ENCODE measurements at regions not wholly inside any gene's neighbourhood (a gene's known extent, or its start where the extent isn't known, plus 50 kb on each side); places are given as distances from the start of the nearest gene placed in this dataset.

- in situ Hi-C loops (cut with MboI; ENCODE audit: low sequenced_read_pairs, unreplicated experiment) = no loop called here
- TF ChIP-seq CTCF (IDR thresholded peaks at IDR 0.05; ENCODE audit: borderline replicate concordance, control extremely low read depth, extremely low read depth, insufficient read depth, missing control alignments) = no peak
- no peak for DNase-seq (ENCODE audit: low spot score)
These were observed 121.0 kb upstream of the ARSJ start for GRCh38 chr4:114100288-114101031.

- no peak for DNase-seq (ENCODE audit: low spot score)
- in situ Hi-C loops (cut with MboI; ENCODE audit: low sequenced_read_pairs, unreplicated experiment) = no loop called here
- no peak for TF ChIP-seq CTCF (IDR thresholded peaks at IDR 0.05; ENCODE audit: borderline replicate concordance, control extremely low read depth, extremely low read depth, insufficient read depth, missing control alignments)
These were observed 124.5 kb upstream of the ARSJ start for GRCh38 chr4:114103908-114104307.

- in situ Hi-C loops (cut with MboI; ENCODE audit: low sequenced_read_pairs, unreplicated experiment) = no loop called here
- DNase-seq (ENCODE audit: low spot score) = no peak
- TF ChIP-seq CTCF (IDR thresholded peaks at IDR 0.05; ENCODE audit: borderline replicate concordance, control extremely low read depth, extremely low read depth, insufficient read depth, missing control alignments) = no peak
These were observed 129.4 kb upstream of the ARSJ start for GRCh38 chr4:114108869-114109268.

- in situ Hi-C loops (cut with MboI; ENCODE audit: low sequenced_read_pairs, unreplicated experiment) = no loop called here
- no peak for TF ChIP-seq CTCF (IDR thresholded peaks at IDR 0.05; ENCODE audit: borderline replicate concordance, control extremely low read depth, extremely low read depth, insufficient read depth, missing control alignments)
These were observed 130.3 kb upstream of the ARSJ start for GRCh38 chr4:114109776-114110175.

GRCh38 chr4:114115526-114115925, 136.1 kb upstream of the ARSJ start:
- in situ Hi-C loops (cut with MboI; ENCODE audit: low sequenced_read_pairs, unreplicated experiment) = no loop called here
- TF ChIP-seq CTCF (IDR thresholded peaks at IDR 0.05; ENCODE audit: borderline replicate concordance, control extremely low read depth, extremely low read depth, insufficient read depth, missing control alignments) = no peak
- DNase-seq (ENCODE audit: low spot score) = no peak

More at GRCh38 chr4:114109776-114110175, 130.3 kb upstream of the ARSJ start:
- DNase-seq (ENCODE audit: low spot score) = no peak

- DNase-seq (ENCODE audit: low spot score) = no peak
- no peak for TF ChIP-seq CTCF (IDR thresholded peaks at IDR 0.05; ENCODE audit: borderline replicate concordance, control extremely low read depth, extremely low read depth, insufficient read depth, missing control alignments)
- in situ Hi-C loops (cut with MboI; ENCODE audit: low sequenced_read_pairs, unreplicated experiment) = no loop called here
These were observed 137.4 kb upstream of the ARSJ start for GRCh38 chr4:114116861-114117260.

All from GM13976 (cell line).